ENCODE measurements at regions not wholly inside any gene's neighbourhood (a gene's known extent, or its start where the extent isn't known, plus 50 kb on each side); places are given as distances from the start of the nearest gene placed in this dataset.
"Not testable (repeated sequence)": the region's sequence is repeated elsewhere in the genome, so short reads cannot be mapped to it uniquely, and the experiment has no call there.

DNA sequence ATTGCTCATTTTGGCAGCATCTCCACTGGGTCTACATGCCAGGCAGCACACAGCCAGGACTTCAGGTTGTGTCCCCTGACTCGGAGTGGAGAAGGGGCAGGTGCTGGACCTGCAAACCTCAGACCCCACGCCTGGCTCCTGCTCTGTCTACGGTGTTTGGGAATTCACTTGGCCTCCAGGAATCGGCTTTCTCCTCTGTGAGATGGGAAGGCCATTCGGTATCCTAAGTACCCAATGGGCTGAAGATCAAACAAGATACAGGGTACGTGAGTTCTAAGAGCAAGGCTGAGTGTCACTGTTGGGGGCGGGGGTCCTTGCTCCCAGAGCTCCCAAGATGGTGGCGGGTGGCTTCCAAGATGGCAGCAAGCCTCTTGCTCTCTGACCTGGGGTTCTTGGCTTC is 73.2 kb upstream of the EN2 start:
- Histone ChIP-seq H3K27me3 (ENCODE audit: control insufficient read depth, insufficient read depth, low read length) (peaks cover 37% of the 10 kb centered on the region), H3K36me3 (ENCODE audit: control insufficient read depth, insufficient read depth, low read length) (no peaks in the 10 kb centered on the region), H2AFZ (ENCODE audit: low read length) (no peak overlapping the region), H3K4me3 (replicated peaks in 1 of 4; ENCODE audit: control extremely low read depth in 1 of 4, insufficient read depth in 1 of 4, low read depth in 3 of 4, low read length in 4 of 4) (no peak overlapping the region), H3K79me2 (ENCODE audit: control insufficient read depth, insufficient read depth, low read length) (no peaks in the 10 kb centered on the region), H3K4me1 (ENCODE audit: control insufficient read depth, extremely low read depth, insufficient read depth, low read length) (no peaks in the 10 kb centered on the region), H3K4me2 (ENCODE audit: extremely low read depth, insufficient read depth, low read length) (no peak overlapping the region), H3K9me3 (ENCODE audit: control insufficient read depth, insufficient read depth, low read depth, low read length) (no peaks in the 10 kb centered on the region), H3K27ac (ENCODE audit: insufficient read depth, low read length) (no peak overlapping the region), H3K9ac (ENCODE audit: insufficient read depth, low read length) (no peak overlapping the region), H4K20me1 (ENCODE audit: control insufficient read depth, extremely low read depth, insufficient read depth, low read length) (no peaks in the 10 kb centered on the region)
- DNase-seq (ENCODE audit: low read depth in 2 of 2), result no peak
- no peak for TF ChIP-seq EZH2 (IDR thresholded peaks at IDR 0.05; ENCODE audit: low read length, missing control alignments)
- TF ChIP-seq, protein P1, sequence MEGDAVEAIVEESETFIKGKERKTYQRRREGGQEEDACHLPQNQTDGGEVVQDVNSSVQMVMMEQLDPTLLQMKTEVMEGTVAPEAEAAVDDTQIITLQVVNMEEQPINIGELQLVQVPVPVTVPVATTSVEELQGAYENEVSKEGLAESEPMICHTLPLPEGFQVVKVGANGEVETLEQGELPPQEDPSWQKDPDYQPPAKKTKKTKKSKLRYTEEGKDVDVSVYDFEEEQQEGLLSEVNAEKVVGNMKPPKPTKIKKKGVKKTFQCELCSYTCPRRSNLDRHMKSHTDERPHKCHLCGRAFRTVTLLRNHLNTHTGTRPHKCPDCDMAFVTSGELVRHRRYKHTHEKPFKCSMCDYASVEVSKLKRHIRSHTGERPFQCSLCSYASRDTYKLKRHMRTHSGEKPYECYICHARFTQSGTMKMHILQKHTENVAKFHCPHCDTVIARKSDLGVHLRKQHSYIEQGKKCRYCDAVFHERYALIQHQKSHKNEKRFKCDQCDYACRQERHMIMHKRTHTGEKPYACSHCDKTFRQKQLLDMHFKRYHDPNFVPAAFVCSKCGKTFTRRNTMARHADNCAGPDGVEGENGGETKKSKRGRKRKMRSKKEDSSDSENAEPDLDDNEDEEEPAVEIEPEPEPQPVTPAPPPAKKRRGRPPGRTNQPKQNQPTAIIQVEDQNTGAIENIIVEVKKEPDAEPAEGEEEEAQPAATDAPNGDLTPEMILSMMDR (conservative IDR thresholded peaks at IDR 0.05 in 1 of 2, IDR thresholded peaks at IDR 0.05 in 1 of 2; ENCODE audit: low read depth in 1 of 2, low read length in 2 of 2), result no peak

DNA sequence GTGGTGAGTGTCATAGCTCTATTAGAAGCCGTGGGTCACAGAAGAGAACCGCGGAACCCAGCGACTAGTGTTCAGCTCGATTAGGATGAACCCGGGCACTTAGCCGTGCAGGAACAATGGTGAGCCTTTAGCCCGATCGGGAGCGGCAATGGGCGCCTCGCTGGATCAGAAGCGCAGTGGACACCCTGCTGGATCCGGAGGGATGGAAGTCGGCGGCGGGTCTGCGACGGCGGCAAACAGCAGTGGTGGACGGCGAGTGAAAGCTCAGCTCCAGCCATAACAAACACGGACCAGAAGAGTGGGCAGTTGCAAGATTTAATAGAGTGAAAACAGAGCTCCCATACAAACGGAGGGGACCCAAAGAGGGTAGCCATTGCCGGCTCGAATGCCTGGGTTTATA is 72.7 kb upstream of the EN2 start:
- H3K27me3 ChIP-seq (ENCODE audit: control insufficient read depth, insufficient read depth, low read length), result peaks cover 33% of the 10 kb centered on the region
- H3K9me3 ChIP-seq (ENCODE audit: control insufficient read depth, insufficient read depth, low read depth, low read length); H3K79me2 ChIP-seq (ENCODE audit: control insufficient read depth, insufficient read depth, low read length); H3K4me3 ChIP-seq (replicated peaks in 1 of 4; ENCODE audit: control extremely low read depth in 1 of 4, insufficient read depth in 1 of 4, low read depth in 3 of 4, low read length in 4 of 4); H2AFZ ChIP-seq (ENCODE audit: low read length); DNase-seq (ENCODE audit: low read depth in 2 of 2); H3K4me1 ChIP-seq (ENCODE audit: control insufficient read depth, extremely low read depth, insufficient read depth, low read length); H3K36me3 ChIP-seq (ENCODE audit: control insufficient read depth, insufficient read depth, low read length); H3K9ac ChIP-seq (ENCODE audit: insufficient read depth, low read length); H3K4me2 ChIP-seq (ENCODE audit: extremely low read depth, insufficient read depth, low read length); H3K27ac ChIP-seq (ENCODE audit: insufficient read depth, low read length); H4K20me1 ChIP-seq (ENCODE audit: control insufficient read depth, extremely low read depth, insufficient read depth, low read length): not testable (repeated sequence)

DNA sequence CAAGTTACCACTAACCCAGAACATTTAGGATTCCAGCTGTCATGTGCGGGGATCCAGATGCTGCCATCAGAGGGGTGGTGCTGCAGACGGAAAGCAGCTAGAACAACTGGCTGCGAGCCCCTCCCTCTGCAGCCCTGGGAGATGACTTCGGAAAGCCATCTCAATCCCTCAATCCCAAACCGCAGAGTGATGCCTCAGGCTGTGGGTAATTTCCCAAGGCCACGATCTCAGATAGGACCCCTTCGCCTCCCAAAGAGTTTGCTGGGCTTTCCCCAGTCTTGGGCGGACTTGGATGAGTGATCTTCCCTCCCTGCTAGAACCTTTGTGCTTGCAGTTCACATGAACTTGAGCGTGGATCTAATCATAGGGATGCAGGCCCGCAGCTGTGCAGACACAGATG is 71.3 kb upstream of the EN2 start:
- Histone ChIP-seq H3K79me2 (ENCODE audit: control insufficient read depth, insufficient read depth, low read length) (no peaks in the 10 kb centered on the region), H3K9ac (ENCODE audit: insufficient read depth, low read length) (no peak overlapping the region), H3K27me3 (ENCODE audit: control insufficient read depth, insufficient read depth, low read length) (peaks cover 19% of the 10 kb centered on the region), H3K27ac (ENCODE audit: insufficient read depth, low read length) (no peak overlapping the region), H4K20me1 (ENCODE audit: control insufficient read depth, extremely low read depth, insufficient read depth, low read length) (no peaks in the 10 kb centered on the region), H3K36me3 (ENCODE audit: control insufficient read depth, insufficient read depth, low read length) (no peaks in the 10 kb centered on the region), H3K4me2 (ENCODE audit: extremely low read depth, insufficient read depth, low read length) (no peak overlapping the region), H3K4me3 (replicated peaks in 1 of 4; ENCODE audit: control extremely low read depth in 1 of 4, insufficient read depth in 1 of 4, low read depth in 3 of 4, low read length in 4 of 4) (no peak overlapping the region), H3K9me3 (ENCODE audit: control insufficient read depth, insufficient read depth, low read depth, low read length) (no peaks in the 10 kb centered on the region), H3K4me1 (ENCODE audit: control insufficient read depth, extremely low read depth, insufficient read depth, low read length) (no peaks in the 10 kb centered on the region), H2AFZ (ENCODE audit: low read length) (no peak overlapping the region)
- no peak for DNase-seq (ENCODE audit: low read depth in 2 of 2)
- TF ChIP-seq EZH2 (IDR thresholded peaks at IDR 0.05; ENCODE audit: low read length, missing control alignments), result no peak
- TF ChIP-seq, protein P1 (conservative IDR thresholded peaks at IDR 0.05 in 1 of 2, IDR thresholded peaks at IDR 0.05 in 1 of 2; ENCODE audit: low read depth in 1 of 2, low read length in 2 of 2), result no peak

All from fibroblast of lung (primary cell).